CD8-positive, alpha-beta memory T cell (primary cell): ENCODE measurements at regions not wholly inside any gene's neighbourhood (a gene's known extent, or its start where the extent isn't known, plus 50 kb on each side); places are given as distances from the start of the nearest gene placed in this dataset.

Experiments
- CTCF ChIA-PET: fragments of 350-600 bp; sonication (Branson Sonifier 250); formaldehyde crosslinking; loops from one replicate; lab custom pipeline; 2021; ENCODE audit warnings: antibody characterized with exemption; lab: Charles Lee
- POLR2A ChIA-PET: fragments of 350-600 bp; sonication (Branson Sonifier 250); formaldehyde crosslinking; loops from one replicate; lab custom pipeline; 2021; ENCODE audit warnings: antibody characterized with exemption; lab: Charles Lee
- DNase-seq, 5 donors: peaks; one replicate each; pipeline versions ENCODE4 v3.0.0 to v3.0.0-alpha.2; 2020 to 2022; ENCODE audit warnings: mixed read lengths in 1 of 5
- H3K27ac ChIP-seq: one replicate; pipeline ENCODE4 v1.7.0; 2013; ENCODE audit warnings: low read depth, mild to moderate bottlenecking, low read length, moderate library complexity
- H3K27me3 ChIP-seq: 2 replicates; pipeline ENCODE4 v1.7.0; 2013; ENCODE audit warnings: low read length, mild to moderate bottlenecking; ENCODE audit not compliant: insufficient read depth, poor library complexity, severe bottlenecking
- H3K36me3 ChIP-seq: 2 replicates; pipeline ENCODE4 v1.7.0; 2013; ENCODE audit warnings: mild to moderate bottlenecking, low read length, moderate library complexity; ENCODE audit not compliant: insufficient read depth
- H3K4me1 ChIP-seq: 2 replicates; pipeline ENCODE4 v1.7.0; 2013; ENCODE audit warnings: mild to moderate bottlenecking, low read length, moderate library complexity; ENCODE audit not compliant: insufficient read depth
- H3K4me3 ChIP-seq: 2 replicates; pipeline ENCODE4 v1.7.0; 2013; ENCODE audit warnings: mild to moderate bottlenecking, low read length
- H3K9me3 ChIP-seq: 2 replicates; pipeline ENCODE4 v1.7.0; 2013; ENCODE audit warnings: mild to moderate bottlenecking, low read length
- H3K27ac Mint-ChIP-seq, 8 donors: one replicate each; pipeline ENCODE4 v1.8.0; 2020 to 2021; ENCODE audit warnings: mixed read lengths in 8 of 8, mild to moderate bottlenecking in 6 of 8, inconsistent platforms in 3 of 8, moderate library complexity in 3 of 8
- H3K27me3 Mint-ChIP-seq, 2 donors: one replicate each; pipeline ENCODE4 v1.8.0; 2020 to 2021; ENCODE audit warnings: mixed read lengths in 2 of 2, mild to moderate bottlenecking in 1 of 2, moderate library complexity in 1 of 2
- H3K36me3 Mint-ChIP-seq, 3 donors: one replicate each; pipeline ENCODE4 v1.8.0; 2020 to 2021; ENCODE audit warnings: mixed read lengths in 3 of 3, inconsistent platforms in 1 of 3, mild to moderate bottlenecking in 1 of 3
- H3K4me1 Mint-ChIP-seq, 3 donors: one replicate each; pipeline ENCODE4 v1.8.0; 2020 to 2021; ENCODE audit warnings: mixed read lengths in 3 of 3, inconsistent platforms in 1 of 3, mild to moderate bottlenecking in 1 of 3
- H3K4me3 Mint-ChIP-seq, 7 donors: one replicate each; pipeline ENCODE4 v1.8.0; 2020 to 2021; ENCODE audit warnings: mixed read lengths in 7 of 7, mild to moderate bottlenecking in 6 of 7, moderate library complexity in 4 of 7, inconsistent platforms in 2 of 7
- H3K9me3 Mint-ChIP-seq, 5 donors: one replicate each; pipeline ENCODE4 v1.8.0; 2020 to 2022; ENCODE audit warnings: mixed read lengths in 5 of 5, mild to moderate bottlenecking in 3 of 5, moderate library complexity in 2 of 5, inconsistent platforms in 1 of 5

GRCh38 chr14:62357362-62357761 is 595.1 kb downstream of the SNAPC1 start:
- POLR2A ChIA-PET, result no interaction called here
- Histone ChIP-seq H3K4me3 (no peak overlapping the region), H3K27me3 (no peaks in the 10 kb centered on the region), H3K4me1 (no peaks in the 10 kb centered on the region), H3K9me3 (peaks cover 3% of the 10 kb centered on the region), H3K27ac (no peak overlapping the region), H3K36me3 (no peaks in the 10 kb centered on the region)
- Mint-ChIP-seq H3K27ac (no peak overlapping the region), H3K9me3 (peaks cover 16 to 37% (median 22%) of the 10 kb centered on the region in 5 donors), H3K27me3 (peaks cover 0 to 2% of the 10 kb centered on the region in 2 donors), H3K36me3 (no peaks in the 10 kb centered on the region), H3K4me1 (no peaks in the 10 kb centered on the region), H3K4me3 (no peak overlapping the region)
- CTCF ChIA-PET, result no interaction called here
- DNase-seq, result no peak

- peaks cover 0 to 5% (median 4%) of the 10 kb centered on the region in 5 donors for H3K9me3 Mint-ChIP-seq
- POLR2A ChIA-PET, result no interaction called here
- H3K27ac Mint-ChIP-seq, result no peak overlapping the region
- H3K4me3 Mint-ChIP-seq, result no peak overlapping the region
- no peaks in the 10 kb centered on the region for H3K27me3 Mint-ChIP-seq
- no peaks in the 10 kb centered on the region for H3K4me1 Mint-ChIP-seq
- no peaks in the 10 kb centered on the region for H3K4me1 ChIP-seq
- no peak for DNase-seq
- H3K9me3 ChIP-seq, result no peaks in the 10 kb centered on the region
- no peaks in the 10 kb centered on the region for H3K36me3 Mint-ChIP-seq
- CTCF ChIA-PET, result no interaction called here
- H3K4me3 ChIP-seq, result no peak overlapping the region
- H3K27me3 ChIP-seq, result no peaks in the 10 kb centered on the region
- no peak overlapping the region for H3K27ac ChIP-seq
- no peaks in the 10 kb centered on the region for H3K36me3 ChIP-seq
Observed at GRCh38 chr14:62364161-62364560, 601.9 kb downstream of the SNAPC1 start.

GRCh38 chr14:62364800-62365280 is 602.6 kb downstream of the SNAPC1 start:
- H3K36me3 Mint-ChIP-seq, result no peaks in the 10 kb centered on the region
- no peak overlapping the region for H3K4me3 ChIP-seq
- no peaks in the 10 kb centered on the region for H3K27me3 ChIP-seq
- peaks cover 0 to 6% (median 4%) of the 10 kb centered on the region in 5 donors for H3K9me3 Mint-ChIP-seq
- CTCF ChIA-PET, result no interaction called here
- POLR2A ChIA-PET, result no interaction called here
- no peaks in the 10 kb centered on the region for H3K27me3 Mint-ChIP-seq
- H3K4me1 ChIP-seq, result no peaks in the 10 kb centered on the region
- H3K36me3 ChIP-seq, result no peaks in the 10 kb centered on the region
- H3K9me3 ChIP-seq, result no peaks in the 10 kb centered on the region
- H3K4me3 Mint-ChIP-seq, result no peak overlapping the region
- H3K27ac ChIP-seq, result no peak overlapping the region
- H3K27ac Mint-ChIP-seq, result no peak overlapping the region
- no peaks in the 10 kb centered on the region for H3K4me1 Mint-ChIP-seq
- DNase-seq, result no peak

- H3K4me3 ChIP-seq, result no peak overlapping the region
- Mint-ChIP-seq H3K27me3 (peaks cover 0 to 3% of the 10 kb centered on the region in 2 donors), H3K9me3 (peaks cover 0 to 6% (median 0%) of the 10 kb centered on the region in 5 donors), H3K27ac (no peak overlapping the region), H3K4me3 (no peak overlapping the region), H3K4me1 (no peaks in the 10 kb centered on the region), H3K36me3 (no peaks in the 10 kb centered on the region)
- no peaks in the 10 kb centered on the region for H3K27me3 ChIP-seq
- no peaks in the 10 kb centered on the region for H3K9me3 ChIP-seq
- no peak overlapping the region for H3K27ac ChIP-seq
- no peaks in the 10 kb centered on the region for H3K4me1 ChIP-seq
- CTCF ChIA-PET, result no interaction called here
- POLR2A ChIA-PET, result no interaction called here
- no peak for DNase-seq
- no peaks in the 10 kb centered on the region for H3K36me3 ChIP-seq
Observed at GRCh38 chr14:62369919-62370560, 607.8 kb downstream of the SNAPC1 start.

- Mint-ChIP-seq H3K36me3 (no peaks in the 10 kb centered on the region), H3K4me3 (no peak overlapping the region), H3K4me1 (no peaks in the 10 kb centered on the region), H3K27me3 (peaks cover 0 to 3% of the 10 kb centered on the region in 2 donors), H3K9me3 (peaks cover 6 to 9% (median 7%) of the 10 kb centered on the region in 5 donors), H3K27ac (no peak overlapping the region)
- CTCF ChIA-PET, result no interaction called here
- no peaks in the 10 kb centered on the region for H3K27me3 ChIP-seq
- POLR2A ChIA-PET, result no interaction called here
- H3K36me3 ChIP-seq, result no peaks in the 10 kb centered on the region
- no peaks in the 10 kb centered on the region for H3K9me3 ChIP-seq
- no peaks in the 10 kb centered on the region for H3K4me1 ChIP-seq
- no peak overlapping the region for H3K27ac ChIP-seq
- DNase-seq, result no peak
- H3K4me3 ChIP-seq, result no peak overlapping the region
Observed at GRCh38 chr14:62373944-62374343, 611.7 kb downstream of the SNAPC1 start.

- H3K27me3 ChIP-seq, result no peaks in the 10 kb centered on the region
- peaks cover 4 to 9% (median 7%) of the 10 kb centered on the region in 5 donors for H3K9me3 Mint-ChIP-seq
- H3K36me3 ChIP-seq, result no peaks in the 10 kb centered on the region
- CTCF ChIA-PET, result no interaction called here
- no peaks in the 10 kb centered on the region for H3K4me1 Mint-ChIP-seq
- H3K36me3 Mint-ChIP-seq, result no peaks in the 10 kb centered on the region
- H3K4me3 Mint-ChIP-seq, result no peak overlapping the region
- no peaks in the 10 kb centered on the region for H3K27me3 Mint-ChIP-seq
- DNase-seq, result no peak
- no peak overlapping the region for H3K27ac ChIP-seq
- H3K4me3 ChIP-seq, result no peak overlapping the region
- POLR2A ChIA-PET, result no interaction called here
- H3K9me3 ChIP-seq, result no peaks in the 10 kb centered on the region
- H3K27ac Mint-ChIP-seq, result no peak overlapping the region
- no peaks in the 10 kb centered on the region for H3K4me1 ChIP-seq
Observed at GRCh38 chr14:62378057-62378456, 615.8 kb downstream of the SNAPC1 start.

- H3K27me3 Mint-ChIP-seq, result no peaks in the 10 kb centered on the region
- peaks cover 6 to 14% (median 9%) of the 10 kb centered on the region in 5 donors for H3K9me3 Mint-ChIP-seq
- no peak overlapping the region for H3K4me3 Mint-ChIP-seq
- Histone ChIP-seq H3K36me3 (no peaks in the 10 kb centered on the region), H3K9me3 (no peaks in the 10 kb centered on the region), H3K4me1 (no peaks in the 10 kb centered on the region), H3K27ac (no peak overlapping the region), H3K27me3 (no peaks in the 10 kb centered on the region), H3K4me3 (no peak overlapping the region)
- H3K27ac Mint-ChIP-seq, result no peak overlapping the region
- no peaks in the 10 kb centered on the region for H3K4me1 Mint-ChIP-seq
- H3K36me3 Mint-ChIP-seq, result no peaks in the 10 kb centered on the region
- ChIA-PET POLR2A (no interaction called here), CTCF (no interaction called here)
- no peak for DNase-seq
Observed at GRCh38 chr14:62381311-62382070, 619.3 kb downstream of the SNAPC1 start.

- Histone ChIP-seq H3K9me3 (no peaks in the 10 kb centered on the region), H3K4me3 (no peak overlapping the region), H3K27ac (no peak overlapping the region), H3K36me3 (no peaks in the 10 kb centered on the region), H3K4me1 (no peaks in the 10 kb centered on the region), H3K27me3 (no peaks in the 10 kb centered on the region)
- Mint-ChIP-seq H3K4me3 (no peak overlapping the region), H3K36me3 (no peaks in the 10 kb centered on the region), H3K4me1 (no peaks in the 10 kb centered on the region), H3K9me3 (peaks cover 0 to 3% (median 2%) of the 10 kb centered on the region in 5 donors), H3K27me3 (no peaks in the 10 kb centered on the region), H3K27ac (no peak overlapping the region)
- ChIA-PET POLR2A (no interaction called here), CTCF (no interaction called here)
- DNase-seq, result no peak
Observed at GRCh38 chr14:62409169-62409568, 636.1 kb downstream of the KCNH5 start.
